H1 (cell line): ENCODE measurements at regions not wholly inside any gene's neighbourhood (a gene's known extent, or its start where the extent isn't known, plus 50 kb on each side); places are given as distances from the start of the nearest gene placed in this dataset.

Experiments
- PHF8 ChIP-seq: fragments of 200-600 bp; sonication (generic); conservative IDR thresholded peaks from 2 replicates; pipeline ENCODE4 v1.7.1; 2012; ENCODE audit warnings: low read depth, mild to moderate bottlenecking, inconsistent platforms, low read length, moderate library complexity
- POLR2AphosphoS5 ChIP-seq: IDR thresholded peaks from 2 replicates; pipeline ENCODE4 v1.6.1; 2011; ENCODE audit warnings: low read depth, low read length

DNA sequence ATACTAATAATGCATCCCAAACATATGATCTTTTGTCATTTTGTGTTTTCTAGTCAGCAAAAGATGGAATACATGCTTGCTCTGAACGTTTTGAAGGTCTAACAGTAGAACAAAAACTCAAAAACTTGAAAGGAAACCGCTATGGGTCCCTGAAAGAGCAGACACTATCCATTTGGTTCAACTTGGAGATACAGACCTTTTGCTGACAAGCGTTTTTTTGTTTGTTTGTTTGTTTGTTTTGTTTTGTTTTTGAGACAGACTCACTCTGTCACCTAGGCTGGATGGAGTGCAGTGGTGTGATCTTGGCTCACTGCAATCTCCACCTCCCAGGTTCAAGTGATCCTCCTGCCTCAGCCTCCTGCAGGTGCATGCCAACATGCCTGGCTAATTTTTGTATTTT is 644.3 kb upstream of the PTCHD4 start (continued):
- no peak for TF ChIP-seq POLR2AphosphoS5
- TF ChIP-seq PHF8: no peak
- TF ChIP-seq, all 59 proteins: peak for 0
